Upper lobe of left lung (tissue), 4 donors: ENCODE measurements at regions not wholly inside any gene's neighbourhood (a gene's known extent, or its start where the extent isn't known, plus 50 kb on each side); places are given as distances from the start of the nearest gene placed in this dataset.

Source experiments
- CTCF ChIP-seq, 6 experiments: fragments of 450-650 bp in 4 of 6; fragments of 200-600 bp in 2 of 6; sonication (generic) in 2 of 6; IDR thresholded peaks; one replicate each; pipeline ENCODE4 v1.5.1; 2016 to 2019; ENCODE audit warnings: antibody characterized with exemption in 6 of 6
- POLR2AphosphoS5 ChIP-seq, 2 donors: sonication (generic); formaldehyde crosslinking; IDR thresholded peaks; one replicate each; pipeline ENCODE4 v1.5.1; 2017; ENCODE audit warnings: antibody characterized with exemption in 2 of 2

GRCh38 chr3:117109178-117109577, 399.6 kb downstream of the TUSC7 start:
- TF ChIP-seq POLR2AphosphoS5 (IDR thresholded peaks at IDR 0.05) (no peak), CTCF (IDR thresholded peaks at IDR 0.05) (no peak)
